ENCODE measurements at regions not wholly inside any gene's neighbourhood (a gene's known extent, or its start where the extent isn't known, plus 50 kb on each side); places are given as distances from the start of the nearest gene placed in this dataset.

- TF ChIP-seq CTCF (IDR thresholded peaks at IDR 0.05) (no peak), TCF7 (CRISPR knock-in tag; IDR thresholded peaks at IDR 0.05; ENCODE audit: low read depth) (no peak), ZNF671 (CRISPR knock-in tag; IDR thresholded peaks at IDR 0.05) (no peak), KAT7 (CRISPR knock-in tag; IDR thresholded peaks at IDR 0.05; ENCODE audit: borderline replicate concordance) (no peak), TEAD1 (CRISPR knock-in tag; IDR thresholded peaks at IDR 0.05) (no peak), PRRX2 (CRISPR knock-in tag; IDR thresholded peaks at IDR 0.05) (no peak), MYBL2 (CRISPR knock-in tag; IDR thresholded peaks at IDR 0.05) (no peak), ZNF121 (CRISPR knock-in tag; IDR thresholded peaks at IDR 0.05) (no peak), ZNF396 (CRISPR knock-in tag; IDR thresholded peaks at IDR 0.05; ENCODE audit: borderline replicate concordance) (no peak), PRDM15 (CRISPR knock-in tag; IDR thresholded peaks at IDR 0.05) (no peak), ZNF281 (CRISPR knock-in tag; IDR thresholded peaks at IDR 0.05) (no peak), AFF4 (CRISPR knock-in tag; IDR thresholded peaks at IDR 0.05; ENCODE audit: borderline replicate concordance) (no peak), ATF3 (CRISPR knock-in tag; conservative IDR thresholded peaks at IDR 0.05) (no peak), ZBTB21 (CRISPR knock-in tag; IDR thresholded peaks at IDR 0.05; ENCODE audit: borderline replicate concordance) (no peak), GABPB1 (CRISPR knock-in tag; IDR thresholded peaks at IDR 0.05) (no peak), ZNF263 (CRISPR knock-in tag; IDR thresholded peaks at IDR 0.05; ENCODE audit: low read depth) (no peak)
- Mint-ChIP-seq H3K4me3 (no peak overlapping the region), H3K4me1 (peaks cover 23% of the 10 kb centered on the region), H3K27me3 (ENCODE audit: low read depth) (peaks cover 2% of the 10 kb centered on the region; the same call in 1 of the 2 replicates), H3K36me3 (peaks cover 8% of the 10 kb centered on the region; the same call in 1 of the 2 replicates), H3K27ac (no peak overlapping the region), H3K9me3 (peaks cover 9% of the 10 kb centered on the region)
- ATAC-seq (no peak), DNase-seq (ENCODE audit: low spot score) (no peak)
- POLR2A ChIA-PET, result no interaction called here
- CTCF ChIA-PET, result no interaction called here
These were observed 382.2 kb downstream of the BCL11B start for GRCh38 chr14:98889836-98890185.

All from WTC11 (cell line).